HT1080 (cell line): ENCODE measurements at regions not wholly inside any gene's neighbourhood (a gene's known extent, or its start where the extent isn't known, plus 50 kb on each side); places are given as distances from the start of the nearest gene placed in this dataset.
"Not testable (repeated sequence)": the region's sequence is repeated elsewhere in the genome, so short reads cannot be mapped to it uniquely, and the experiment has no call there.

ENCODE experiments used
- DNase-seq: peaks from one replicate; pipeline ENCODE4 v3.0.0-alpha.2; 2015; ENCODE audit warnings: low read depth

DNA sequence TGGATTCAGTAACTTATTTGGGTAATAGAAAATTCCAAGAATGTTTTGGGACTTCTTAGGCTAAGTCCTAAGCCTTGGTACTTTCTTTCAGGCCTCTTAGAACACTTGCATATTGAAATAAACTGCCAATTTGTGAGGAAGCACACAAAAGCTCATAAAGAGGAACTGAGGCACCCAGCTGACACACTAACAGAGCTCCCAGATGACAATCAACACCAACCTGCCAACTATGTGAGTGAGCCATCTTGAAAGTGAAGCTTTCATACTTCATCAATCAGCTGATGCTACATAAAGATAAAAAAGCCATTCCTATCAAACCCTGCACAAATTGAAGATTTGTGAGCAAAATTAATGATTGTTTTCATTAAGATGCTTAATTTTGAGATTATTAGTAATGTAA, 832.5 kb upstream of the EPHA7 start:
- no peak for DNase-seq

DNA sequence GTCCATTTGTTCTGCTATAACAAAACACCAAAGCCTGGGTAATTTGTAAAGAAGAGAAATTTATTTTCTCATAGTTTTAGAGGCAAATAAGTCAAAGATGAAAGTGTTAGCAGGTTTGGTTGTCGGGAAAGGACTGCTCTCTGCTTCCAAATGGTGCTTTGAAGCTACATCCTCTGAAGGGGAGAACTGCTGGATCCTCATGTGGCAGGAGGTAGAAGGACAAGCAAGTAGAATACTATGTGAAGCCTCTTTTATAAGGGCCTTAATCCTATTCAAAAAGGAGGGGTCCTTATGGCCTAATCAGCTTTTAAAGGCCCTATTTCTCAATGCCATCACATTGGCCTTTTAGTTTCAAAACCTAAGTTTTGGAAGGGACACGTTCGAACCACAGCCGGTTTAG, 826.0 kb upstream of the EPHA7 start:
- no peak for DNase-seq

DNA sequence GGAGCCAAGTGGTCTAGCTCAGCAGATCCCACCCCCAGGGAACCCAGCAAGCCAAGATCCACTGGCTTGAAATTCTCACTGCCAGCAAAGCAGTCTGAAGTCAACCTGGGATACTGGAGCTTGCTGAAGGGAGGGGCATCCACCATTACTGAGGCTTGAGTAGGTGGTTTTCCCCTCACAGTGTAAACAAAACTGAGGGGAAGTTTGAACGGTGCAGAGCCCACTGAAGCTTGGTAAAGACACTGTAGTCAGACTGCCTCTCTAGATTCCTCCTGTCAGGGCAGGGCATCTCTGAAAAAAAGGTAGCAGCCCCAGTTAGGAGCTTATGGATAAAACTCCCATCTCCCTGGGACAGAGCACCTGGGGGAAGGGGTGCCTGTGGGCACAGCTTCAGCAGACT, 819.5 kb upstream of the EPHA7 start:
- no peak for DNase-seq

DNA sequence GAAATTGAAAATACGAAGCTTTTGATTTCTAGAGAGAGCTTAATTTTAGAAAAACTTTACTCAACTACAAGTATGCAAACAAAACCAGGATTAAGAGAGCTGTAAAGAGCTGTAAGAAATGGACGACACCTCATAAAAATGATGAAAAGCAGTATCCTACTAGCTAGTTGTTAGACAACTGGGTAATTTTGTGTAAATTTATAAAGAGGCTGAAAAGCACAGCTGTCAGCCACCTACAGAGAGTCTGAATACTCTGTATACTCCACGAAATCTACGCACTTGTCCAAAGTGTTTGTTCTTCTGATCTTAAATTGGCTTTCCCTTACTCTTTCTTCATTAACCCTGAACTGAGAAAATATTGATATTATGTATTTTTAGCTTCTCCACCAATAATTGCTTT, 808.4 kb upstream of the EPHA7 start:
- no peak for DNase-seq

DNA sequence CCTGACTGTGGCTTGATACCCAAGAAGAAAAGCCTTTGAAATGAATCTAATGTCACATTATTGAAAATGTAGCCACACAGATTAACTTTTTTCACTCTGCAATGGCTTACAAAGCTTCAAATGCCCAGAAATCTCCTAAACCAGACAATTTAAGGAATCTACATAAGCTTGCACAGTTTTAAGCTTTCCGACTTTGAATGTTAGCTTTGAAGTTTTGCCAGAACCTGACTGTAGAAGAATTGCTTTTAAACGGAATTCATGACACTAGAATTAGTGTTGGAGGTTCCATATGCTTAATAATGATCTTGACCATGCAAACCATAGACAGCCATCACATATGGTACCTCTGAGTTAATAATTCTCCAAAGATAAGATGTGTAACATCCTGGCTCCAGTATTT, 798.5 kb upstream of the EPHA7 start:
- DNase-seq = no peak

DNA sequence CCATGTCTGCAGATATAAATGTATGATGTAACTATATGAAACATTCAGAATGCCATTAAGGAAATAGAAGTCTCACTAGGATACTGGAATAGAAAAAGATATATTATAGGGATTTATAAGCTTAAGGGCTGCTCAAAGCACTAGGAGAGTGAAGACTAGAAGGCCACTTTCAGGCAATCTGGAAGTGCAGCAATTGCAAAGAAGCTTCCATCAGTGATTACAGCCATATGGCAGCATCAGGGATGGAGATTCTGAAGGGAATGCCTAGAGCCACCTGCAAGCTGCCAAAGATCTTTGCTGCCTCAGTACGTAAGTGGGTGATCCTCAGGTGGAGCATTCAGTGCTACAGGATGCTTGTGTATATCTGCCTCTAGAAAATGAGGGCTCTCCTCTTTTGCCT, 796.2 kb upstream of the EPHA7 start:
- no peak for DNase-seq

DNA sequence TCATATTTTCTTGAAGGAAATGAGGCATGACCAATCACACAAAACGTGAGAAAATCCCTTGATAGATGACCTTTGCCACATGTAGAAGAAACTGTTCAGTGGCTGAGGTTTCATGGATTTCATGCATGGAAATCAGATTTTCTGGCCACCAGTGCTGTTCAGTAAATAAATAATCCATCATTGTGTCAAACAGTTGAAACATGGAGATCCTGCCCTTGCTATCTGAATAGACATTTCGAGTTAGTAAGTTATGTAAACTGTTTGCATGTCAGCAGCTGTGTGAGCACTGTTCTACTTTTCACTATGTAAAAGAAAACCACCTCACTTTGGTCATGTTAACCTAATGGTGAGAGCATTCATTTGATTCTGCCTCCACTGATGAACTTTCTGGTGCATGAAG, 793.9 kb upstream of the EPHA7 start:
- DNase-seq = no peak

DNA sequence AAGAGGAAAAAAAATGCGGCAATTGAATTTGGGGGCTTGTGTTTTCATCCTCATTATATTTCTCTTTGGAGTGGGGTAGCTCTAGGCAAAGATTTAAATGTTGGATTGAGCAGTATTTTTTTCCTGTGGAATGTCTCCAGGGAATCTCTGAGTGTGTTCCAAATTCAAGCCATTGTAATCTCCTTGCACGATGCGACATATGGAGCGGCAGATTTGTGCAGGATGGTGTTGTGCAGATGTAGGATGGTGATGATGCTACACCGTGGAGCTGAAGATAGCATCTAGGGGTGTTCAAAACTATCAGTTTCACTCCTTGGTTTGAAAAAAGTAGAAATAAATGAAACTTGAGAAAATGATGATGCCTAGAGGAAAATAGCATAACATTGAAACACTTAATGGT, 777.5 kb upstream of the EPHA7 start:
- no peak for DNase-seq

DNA sequence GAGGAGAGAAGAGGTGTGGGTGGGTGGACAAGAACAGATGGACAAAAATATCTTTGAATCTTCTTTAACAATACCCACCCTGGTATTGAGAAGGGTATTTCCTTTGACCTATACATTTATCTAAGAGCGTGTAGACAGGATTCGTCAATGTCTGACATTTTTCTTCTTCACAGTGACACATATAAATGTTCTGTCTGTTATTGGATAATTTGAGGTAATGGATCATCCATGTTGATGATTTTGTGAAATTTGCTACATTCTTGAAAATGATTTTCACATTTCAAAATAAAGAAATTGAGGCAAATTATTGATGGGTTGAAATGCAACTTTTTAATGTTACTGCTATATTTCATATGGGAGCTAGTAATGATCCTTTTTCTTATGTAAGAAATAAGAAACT, 770.7 kb upstream of the EPHA7 start:
- no peak for DNase-seq

DNA sequence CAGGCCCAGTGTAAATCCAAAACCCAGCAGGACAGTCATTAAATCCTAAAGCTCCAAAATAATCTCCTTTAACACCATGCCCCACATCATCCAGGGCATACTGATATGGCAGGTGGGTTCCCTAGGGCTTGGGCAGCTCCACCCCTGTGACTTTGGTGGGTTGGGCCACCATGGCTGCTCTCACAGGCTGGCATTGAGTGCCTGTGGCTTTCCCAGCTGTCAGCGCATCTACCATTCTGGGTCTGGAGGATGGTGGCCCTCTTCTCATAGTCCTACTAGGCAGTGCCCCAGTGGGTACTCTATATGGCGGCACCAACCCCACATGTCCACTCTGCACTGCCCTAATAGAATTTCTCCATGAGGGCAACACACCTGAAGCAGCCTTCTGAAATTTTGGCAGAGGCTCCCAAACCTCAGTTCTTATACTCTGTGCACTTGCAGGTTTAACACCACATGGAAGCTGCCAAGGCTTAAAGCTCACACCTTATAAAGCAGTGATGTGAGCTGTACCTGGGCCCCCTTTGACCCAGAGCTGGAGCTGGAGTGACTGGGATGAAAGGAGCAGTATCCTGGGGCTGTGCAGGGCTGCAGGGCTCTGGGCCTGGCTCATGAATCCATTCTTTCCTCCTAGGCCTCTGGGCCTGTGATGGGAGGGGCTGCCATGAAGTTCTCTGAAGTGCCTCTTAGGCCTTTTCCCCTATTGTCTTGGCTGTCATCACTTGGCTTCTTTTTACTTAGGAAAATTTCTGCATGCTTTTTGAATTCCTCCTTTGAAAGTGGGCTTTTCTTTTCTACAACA, 765.5 kb upstream of the EPHA7 start:
- no peak for DNase-seq

DNA sequence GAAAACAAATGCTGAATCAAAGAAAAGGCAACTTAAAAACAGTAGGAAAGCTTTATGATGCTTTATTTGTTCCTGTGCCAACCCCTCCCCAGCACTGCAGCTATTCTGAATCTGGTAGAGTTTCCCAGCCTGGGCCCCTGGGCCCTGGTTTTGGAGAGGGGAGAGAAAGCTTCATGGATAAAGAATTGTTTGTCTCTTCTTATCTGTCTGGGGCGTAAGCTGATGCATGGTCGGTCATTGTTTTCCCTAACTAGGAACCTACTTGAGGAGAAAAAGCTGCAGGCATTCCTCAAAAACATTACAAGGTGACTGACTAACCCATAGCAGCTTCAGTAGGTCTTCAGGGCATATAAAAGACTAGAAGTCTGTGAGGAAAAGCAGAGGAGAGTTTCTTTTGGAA, 758.1 kb upstream of the EPHA7 start:
- no peak for DNase-seq

DNA sequence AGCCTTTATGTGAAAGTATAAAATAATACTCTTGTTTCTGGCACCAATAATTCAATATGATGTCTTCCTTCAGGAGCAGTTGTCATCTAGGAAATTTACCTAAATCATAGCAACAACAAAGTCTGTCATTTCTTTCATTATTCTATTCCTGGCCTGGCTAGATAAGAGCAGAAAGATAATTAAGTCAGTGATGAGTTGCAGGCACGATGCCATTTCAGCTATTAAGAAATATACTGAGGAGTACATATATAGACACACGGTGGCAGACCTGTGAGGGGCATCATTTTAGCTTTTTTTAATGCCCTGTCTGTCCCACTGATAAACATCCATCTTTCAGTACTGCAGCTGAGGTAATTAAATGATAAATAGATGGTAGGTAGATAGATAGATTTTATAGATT, 756.1 kb upstream of the EPHA7 start:
- no peak for DNase-seq

DNA sequence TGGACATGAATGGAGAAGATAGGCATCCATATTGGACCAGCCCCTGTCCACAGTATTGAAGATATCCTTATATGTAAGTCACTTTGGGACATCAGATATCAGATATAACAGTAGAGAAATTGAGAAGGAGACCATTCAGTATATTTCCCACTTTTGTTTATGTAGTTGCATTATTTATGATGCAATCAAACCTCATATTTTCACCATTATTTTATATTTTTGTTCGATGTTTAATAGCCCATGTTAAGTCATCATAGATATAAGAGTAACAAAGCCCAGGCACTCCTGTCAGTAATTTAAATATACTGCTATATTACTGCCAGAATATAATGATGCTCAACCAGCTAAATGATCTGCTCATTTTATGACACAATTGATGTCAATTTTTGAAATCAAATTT, 744.5 kb upstream of the EPHA7 start:
- DNase-seq = no peak

DNA sequence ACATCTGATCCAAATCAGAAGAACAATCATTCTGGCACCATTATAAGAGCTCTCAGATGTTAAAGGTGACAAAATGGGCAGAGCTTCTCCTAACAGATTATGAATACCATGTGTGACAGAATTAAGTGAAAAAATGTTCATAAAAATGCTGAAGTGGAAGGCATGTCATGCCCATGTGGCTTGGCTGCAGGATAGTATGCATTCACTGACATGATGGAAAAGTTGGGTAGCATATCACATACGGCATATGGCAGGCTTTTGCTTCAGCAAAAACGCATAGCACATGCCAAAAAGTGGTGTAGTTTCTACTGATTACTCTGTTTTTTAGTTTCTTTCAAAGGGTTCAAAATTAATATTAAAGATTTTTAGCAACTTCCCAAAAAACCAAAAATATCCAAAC, 731.5 kb upstream of the EPHA7 start:
- DNase-seq = no peak

DNA sequence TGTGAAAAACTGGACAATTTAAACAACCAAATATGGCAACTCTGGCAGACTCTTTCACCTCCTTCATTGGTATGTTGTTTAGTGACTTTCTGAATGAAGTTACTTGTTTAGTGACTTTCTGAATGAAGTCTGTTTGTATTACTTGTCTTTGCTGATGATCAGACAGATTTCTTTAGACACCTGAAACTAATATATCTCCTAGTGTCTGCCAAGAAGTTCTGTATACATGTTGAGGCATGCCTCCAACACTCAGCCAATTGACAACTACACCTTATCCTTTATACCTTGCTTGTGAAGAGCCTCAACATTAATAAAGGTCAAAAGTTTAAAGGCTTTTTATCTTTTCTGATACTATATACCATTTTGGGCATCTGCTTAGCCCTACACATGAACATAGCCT, 725.4 kb upstream of the EPHA7 start:
- no peak for DNase-seq

DNA sequence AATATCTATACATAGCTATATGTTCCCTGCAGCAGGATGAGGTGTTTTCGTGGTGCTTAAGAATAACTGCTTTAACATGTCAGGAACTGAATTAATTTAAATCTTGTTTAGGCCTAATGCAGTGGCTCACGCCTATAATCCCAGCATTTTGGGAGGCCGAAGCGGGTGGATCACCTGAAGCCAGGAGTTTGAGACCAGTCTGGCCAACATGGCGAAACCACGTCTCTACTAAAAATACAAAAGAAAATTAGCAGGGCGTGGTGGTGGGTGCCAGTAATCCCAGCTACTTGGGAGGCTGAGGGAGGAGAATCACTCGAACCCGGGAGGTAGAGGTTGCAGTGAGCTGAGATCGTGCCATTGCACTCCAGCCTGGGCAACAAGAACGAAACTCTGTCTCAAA, 717.8 kb upstream of the EPHA7 start:
- not testable (repeated sequence) for DNase-seq

DNA sequence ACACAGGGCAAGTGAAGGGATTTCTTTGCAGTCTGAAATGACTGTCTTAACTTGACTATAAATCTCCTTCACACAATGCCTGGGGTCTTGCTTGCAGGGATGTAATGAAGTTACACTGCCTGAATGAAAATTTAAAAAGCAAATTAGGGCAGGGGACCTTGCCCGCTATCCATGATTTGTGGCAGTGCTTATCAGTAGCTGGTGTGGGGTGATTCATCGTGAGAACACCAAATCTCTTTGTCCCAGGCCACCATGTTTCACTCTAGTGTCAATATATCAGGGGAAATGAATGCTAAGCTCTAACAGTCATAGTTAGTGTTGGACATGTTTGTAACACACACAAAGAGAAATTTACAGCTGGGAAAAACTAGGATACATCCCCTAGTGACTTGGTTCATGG, 713.7 kb upstream of the EPHA7 start:
- DNase-seq = peak; percentile 35

DNA sequence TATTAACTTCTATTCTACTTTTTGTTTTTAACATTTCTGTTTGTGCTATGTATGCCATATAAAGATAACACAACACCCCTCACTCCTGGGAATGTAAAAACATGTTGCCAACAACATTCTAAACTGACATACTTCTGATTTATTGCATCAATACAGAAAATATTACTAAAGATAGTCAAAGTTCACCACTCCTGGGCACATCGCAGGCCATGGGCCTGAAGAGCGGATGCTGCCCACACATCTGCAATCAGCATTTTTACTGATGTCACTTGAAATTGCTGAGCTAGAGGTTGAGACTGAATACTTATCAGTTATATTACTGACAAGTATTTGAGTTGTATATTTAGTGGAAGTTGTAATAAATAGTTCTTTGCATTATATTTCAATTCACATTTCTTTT, 711.9 kb upstream of the EPHA7 start:
- DNase-seq = no peak

DNA sequence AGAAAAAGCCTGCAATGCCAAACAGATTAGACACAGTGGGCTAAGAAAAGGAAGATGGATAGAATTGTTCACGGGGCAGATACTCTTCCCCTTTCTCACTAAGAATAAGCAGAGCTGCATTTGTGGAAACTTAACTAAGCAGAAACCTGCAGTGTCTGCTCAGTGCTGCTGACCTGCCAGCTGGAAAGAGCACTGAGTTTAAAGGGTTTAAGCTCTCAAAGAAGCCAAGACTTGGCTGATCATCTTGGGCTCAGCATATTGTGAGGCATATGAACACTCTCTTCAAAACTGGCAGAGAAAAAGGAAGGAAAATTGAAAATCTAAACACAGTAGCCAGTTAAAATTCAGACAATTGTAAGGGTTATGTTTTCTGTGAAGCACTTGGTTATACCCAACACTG, 711.1 kb upstream of the EPHA7 start:
- no peak for DNase-seq

DNA sequence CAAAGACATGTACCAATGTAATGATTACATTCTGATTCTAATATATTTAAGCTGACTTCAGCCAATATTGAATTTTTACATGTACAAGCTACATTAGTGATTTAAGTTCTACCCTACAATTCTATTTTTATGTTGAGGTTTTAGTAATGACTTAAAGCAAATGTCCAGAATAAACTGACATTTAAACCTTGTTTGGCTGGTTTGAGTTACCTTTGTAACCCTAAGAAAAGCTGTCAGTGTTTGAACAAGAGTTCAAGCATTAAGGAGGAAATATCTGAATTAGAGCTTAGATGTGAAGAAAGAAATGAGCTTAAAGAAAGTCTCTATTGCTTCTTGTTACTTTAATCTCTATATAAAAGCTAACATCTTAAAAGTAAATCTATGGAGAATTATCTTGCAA, 710.6 kb upstream of the EPHA7 start:
- DNase-seq = no peak

DNA sequence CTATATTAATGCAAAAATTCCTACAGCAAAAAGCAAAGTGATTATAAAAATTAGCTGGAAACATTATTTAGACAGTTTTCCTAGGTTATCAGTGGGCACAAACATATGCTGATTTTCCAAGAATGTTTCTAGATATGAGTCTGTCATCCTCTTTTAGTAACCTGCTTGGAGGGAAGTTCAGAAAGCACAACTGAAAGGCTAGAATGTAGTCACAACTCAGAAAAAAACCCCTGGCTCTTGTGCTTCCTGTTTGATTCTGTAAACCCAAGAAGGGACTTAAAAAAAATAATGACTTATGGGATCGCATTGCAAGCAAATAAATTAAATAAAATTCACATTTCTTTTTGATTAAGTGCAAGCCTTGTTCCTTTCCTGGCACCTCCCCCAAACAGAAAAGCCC, 708.4 kb upstream of the EPHA7 start:
- DNase-seq = no peak

DNA sequence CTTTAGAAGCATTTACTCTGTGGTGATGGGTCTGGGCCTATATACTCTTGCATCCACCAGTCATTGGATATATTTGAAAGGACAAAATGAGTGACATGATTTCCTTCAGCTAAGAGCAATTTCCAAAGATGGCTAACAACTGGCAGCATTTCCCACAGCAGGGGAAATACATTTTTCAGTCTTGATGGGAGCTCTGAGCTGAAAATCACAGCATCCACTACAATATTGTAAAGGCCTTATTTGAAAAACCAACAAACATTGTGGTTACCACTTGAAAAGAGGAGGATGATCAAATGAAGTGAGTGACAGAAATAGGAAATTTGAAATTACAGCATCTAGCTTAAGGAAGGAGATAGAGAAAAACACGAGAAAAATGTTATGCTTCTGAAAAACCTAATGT, 705.0 kb upstream of the EPHA7 start:
- DNase-seq = no peak

DNA sequence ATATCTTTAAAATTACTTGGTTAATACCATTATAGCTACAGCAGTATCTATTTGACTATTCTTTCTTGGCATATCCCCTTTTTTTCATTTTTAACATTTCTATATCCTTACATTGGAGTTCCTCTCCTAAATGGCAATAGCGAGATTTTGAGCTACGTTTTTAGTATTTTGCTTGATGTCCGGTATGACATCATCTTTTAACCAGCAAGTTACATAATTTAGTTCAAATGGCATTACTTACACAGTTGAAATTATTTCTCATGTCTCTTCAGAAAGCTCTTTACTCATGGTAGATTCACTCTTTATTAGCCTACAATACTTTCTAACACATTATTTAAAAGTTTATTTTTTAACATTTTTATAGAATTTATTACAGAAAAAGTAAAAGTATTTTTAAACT, 701.7 kb upstream of the EPHA7 start:
- no peak for DNase-seq

DNA sequence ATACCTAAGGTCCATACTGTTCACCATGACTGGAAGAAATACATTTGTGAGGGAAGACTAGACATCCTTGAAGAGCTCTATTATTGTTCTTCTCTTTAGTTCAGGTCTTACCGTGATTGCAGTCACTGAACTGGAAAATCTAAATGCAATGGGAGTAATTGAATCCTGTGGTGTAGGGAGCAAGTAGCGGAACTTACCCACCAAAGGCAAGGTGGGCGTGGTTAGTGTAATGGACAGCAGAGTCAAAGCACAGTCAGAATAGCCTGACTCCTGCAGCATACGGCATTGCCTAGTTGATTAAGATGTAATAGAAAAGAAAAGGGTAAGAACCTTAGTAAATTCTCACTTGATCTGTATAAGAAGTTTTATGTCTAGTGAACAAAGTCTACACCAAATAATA, 679.7 kb upstream of the EPHA7 start:
- no peak for DNase-seq
